ENCODE measurements at regions not wholly inside any gene's neighbourhood (a gene's known extent, or its start where the extent isn't known, plus 50 kb on each side); places are given as distances from the start of the nearest gene placed in this dataset.
"Not testable (repeated sequence)": the region's sequence is repeated elsewhere in the genome, so short reads cannot be mapped to it uniquely, and the experiment has no call there.

GRCh38 chr22:48425091-48425506 is 1402.6 kb downstream of the BRD1 start:
- DNase-seq, result no peak

- no peak for DNase-seq
Observed at GRCh38 chr22:48424661-48425060, 1403.0 kb downstream of the BRD1 start.

- DNase-seq, result no peak
Observed at GRCh38 chr22:48424201-48424627, 1403.5 kb downstream of the BRD1 start.

- no peak for DNase-seq
Observed at GRCh38 chr22:48423481-48423911, 1404.2 kb downstream of the BRD1 start.

- DNase-seq, result no peak
Observed at GRCh38 chr22:48422900-48423480, 1404.7 kb downstream of the BRD1 start.

DNA sequence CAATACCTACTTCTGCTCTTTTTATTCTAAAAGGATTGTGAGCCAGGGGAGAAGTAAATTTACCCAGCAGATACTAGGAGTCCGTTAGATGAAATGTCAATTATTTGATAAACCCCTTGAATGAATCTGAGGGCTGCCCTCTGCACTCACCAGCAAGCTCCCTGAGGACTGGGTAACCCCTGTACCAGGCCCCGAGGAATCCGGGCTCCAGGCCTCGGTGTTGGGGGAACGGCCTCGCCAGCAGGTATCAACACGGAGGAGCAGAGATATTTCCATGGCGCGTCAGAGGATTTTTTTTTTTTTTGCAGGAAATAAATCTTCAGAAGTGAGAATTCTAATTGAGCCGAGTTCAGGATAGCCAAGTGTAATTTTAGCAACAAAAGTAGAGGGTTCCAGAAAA is 1408.8 kb downstream of the BRD1 start:
- DNase-seq, result no peak

GRCh38 chr22:48417225-48418070 is 1410.2 kb downstream of the BRD1 start:
- DNase-seq, result no peak

- no peak for DNase-seq
Observed at GRCh38 chr22:48416396-48417224, 1411.1 kb downstream of the BRD1 start.

DNA sequence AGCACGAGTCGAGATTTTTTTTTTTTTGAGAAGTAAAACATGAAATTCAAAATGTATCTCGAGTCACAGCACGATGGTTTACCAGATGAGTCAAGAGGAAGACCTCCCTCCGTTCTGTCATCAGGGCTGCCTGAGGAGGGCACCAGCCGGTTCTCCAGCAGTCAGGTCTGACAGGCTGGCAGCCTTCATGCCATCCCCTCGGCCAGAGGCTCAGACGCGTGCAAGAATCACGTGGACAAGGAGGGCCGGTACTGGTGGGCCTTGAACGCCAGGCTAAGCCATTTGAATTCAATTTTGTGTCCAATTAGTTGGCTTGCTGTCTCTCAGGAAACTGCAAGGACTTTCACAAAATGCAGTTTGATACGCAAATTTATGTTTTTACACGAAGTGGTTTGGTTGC is 1412.2 kb downstream of the BRD1 start:
- DNase-seq, result no peak

DNA sequence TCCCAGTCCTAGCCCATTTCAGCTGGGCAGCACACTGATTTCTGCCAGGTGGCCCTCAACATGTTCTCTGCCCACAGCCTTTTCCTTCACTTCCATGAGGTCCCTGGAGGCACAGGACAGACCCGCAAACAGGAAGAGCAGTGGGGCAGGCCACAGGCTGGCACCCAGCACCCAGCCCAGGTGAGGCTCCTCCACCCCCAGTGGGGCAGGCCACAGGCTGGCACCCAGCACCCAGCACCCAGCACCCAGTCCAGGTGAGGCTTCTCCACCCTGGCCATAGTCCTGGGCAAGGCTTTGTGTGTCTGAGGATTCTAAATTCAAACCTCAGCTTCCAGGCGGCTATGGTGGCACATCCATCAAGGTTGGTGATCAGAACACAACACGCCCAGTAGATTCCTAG is 1413.0 kb downstream of the BRD1 start:
- DNase-seq, result no peak

DNA sequence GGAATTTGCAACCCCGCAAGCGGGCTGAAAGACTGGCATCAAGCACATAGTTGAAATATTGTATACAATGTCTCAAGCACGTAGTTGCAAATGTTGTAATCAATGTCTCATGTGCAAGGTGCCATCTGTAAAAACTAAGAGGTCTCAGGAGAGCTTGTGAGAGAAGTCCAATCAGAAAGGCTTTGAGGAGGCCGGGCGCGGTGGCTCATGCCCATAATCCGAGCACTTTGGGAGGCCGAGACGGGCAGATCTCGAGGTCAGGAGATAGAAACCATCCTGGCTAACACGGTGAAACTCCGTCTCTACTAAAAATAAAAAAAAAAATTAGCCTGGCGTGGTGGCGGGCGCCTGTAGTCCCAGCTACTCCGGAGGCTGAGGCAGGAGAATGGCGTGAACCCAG is 1414.7 kb downstream of the BRD1 start:
- not testable (repeated sequence) for DNase-seq

- DNase-seq, result no peak
Observed at GRCh38 chr22:48410536-48410935, 1417.1 kb downstream of the BRD1 start.

DNA sequence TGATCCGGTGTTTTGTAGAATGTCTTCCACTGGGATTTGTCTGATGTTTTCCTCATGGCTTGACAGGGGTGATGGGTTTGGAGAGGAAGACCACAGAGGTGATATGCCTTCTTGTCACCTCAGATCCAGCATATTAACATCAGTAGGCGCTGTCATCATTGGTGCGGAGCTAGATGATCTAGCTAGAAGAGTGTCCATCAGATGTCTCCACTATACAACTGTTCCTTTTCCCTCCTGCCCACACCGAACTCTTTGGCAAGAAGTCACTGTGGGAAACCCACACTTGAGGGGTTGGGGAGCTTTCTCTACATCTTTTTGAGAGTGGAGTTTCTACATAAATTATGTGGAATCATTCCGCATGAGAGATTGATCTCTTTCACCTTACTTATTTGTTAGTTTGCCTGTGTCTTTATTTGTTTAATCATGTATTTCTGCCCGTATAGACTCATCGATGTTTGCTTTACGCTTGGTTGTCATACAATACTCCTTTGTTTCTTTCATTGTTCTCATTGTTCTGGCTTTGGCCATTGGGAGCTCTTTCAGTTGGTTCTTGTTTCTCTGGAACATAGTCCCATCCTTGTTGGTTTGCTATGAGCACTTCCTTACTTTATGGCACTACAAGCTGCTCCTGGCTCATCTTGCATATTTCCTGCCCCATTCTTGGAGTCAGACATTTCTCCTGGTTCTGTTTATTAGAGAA is 1420.3 kb downstream of the BRD1 start:
- no peak for DNase-seq

GRCh38 chr22:48406161-48406560 is 1421.5 kb downstream of the BRD1 start:
- no peak for DNase-seq

- no peak for DNase-seq
Observed at GRCh38 chr22:48405741-48406140, 1421.9 kb downstream of the BRD1 start.

- no peak for DNase-seq
Observed at GRCh38 chr22:48404801-48405447, 1422.7 kb downstream of the BRD1 start.

DNA sequence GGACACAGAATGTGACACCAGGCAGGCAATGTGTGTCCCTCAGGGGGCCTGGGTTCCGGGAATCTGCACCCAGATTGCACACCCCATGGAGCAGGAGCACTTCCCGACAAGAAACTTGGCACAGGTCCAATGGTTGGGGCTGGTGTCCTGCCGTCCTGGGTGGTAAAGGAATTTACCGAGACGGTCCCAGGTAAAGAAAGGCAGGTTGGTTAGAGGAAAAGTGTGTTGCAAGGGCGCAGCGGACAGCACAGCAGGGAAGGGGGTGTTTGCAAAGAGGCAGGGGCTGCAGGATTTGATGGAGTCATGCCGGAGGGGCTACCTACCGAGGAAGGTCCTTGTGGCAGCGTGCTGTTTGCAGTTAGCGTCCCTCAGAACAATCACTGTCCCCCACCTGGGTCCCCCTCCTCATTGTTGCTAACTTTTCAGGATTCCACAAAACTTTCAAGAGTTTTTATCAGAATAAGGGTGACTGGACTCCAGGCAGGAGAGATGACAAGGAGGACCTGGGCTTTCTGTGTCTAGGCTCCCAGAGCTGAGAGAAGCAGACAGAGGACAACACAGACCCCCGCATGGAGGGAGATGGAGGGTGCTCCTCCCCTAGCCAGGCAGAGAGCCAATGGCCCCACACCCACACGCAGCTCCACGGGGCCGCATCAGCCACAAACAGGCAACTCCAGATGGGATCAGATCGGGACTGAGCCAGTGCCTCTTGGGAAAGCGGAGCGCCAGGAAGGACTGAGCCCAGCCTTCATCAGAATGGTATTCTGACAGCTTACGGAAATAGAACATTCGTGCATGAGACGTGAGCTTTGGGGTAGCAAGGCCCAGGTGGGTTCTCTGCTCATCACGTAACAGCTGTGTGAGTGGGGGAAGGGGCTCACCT is 1423.9 kb downstream of the BRD1 start:
- no peak for DNase-seq

GRCh38 chr22:48402591-48403031 is 1425.1 kb downstream of the BRD1 start:
- no peak for DNase-seq

GRCh38 chr22:48401523-48401922 is 1426.2 kb downstream of the BRD1 start:
- not testable (repeated sequence) for DNase-seq

- DNase-seq, result no peak
Observed at GRCh38 chr22:48398181-48398905, 1429.3 kb downstream of the BRD1 start.

All from activated CD4-positive, alpha-beta T cell treated with anti-CD3 and anti-CD28 coated beads, Interleukin-2, amount 50 U/mL, for 16 hours (primary cell).